ENCODE measurements at regions not wholly inside any gene's neighbourhood (a gene's known extent, or its start where the extent isn't known, plus 50 kb on each side); places are given as distances from the start of the nearest gene placed in this dataset.

DNA sequence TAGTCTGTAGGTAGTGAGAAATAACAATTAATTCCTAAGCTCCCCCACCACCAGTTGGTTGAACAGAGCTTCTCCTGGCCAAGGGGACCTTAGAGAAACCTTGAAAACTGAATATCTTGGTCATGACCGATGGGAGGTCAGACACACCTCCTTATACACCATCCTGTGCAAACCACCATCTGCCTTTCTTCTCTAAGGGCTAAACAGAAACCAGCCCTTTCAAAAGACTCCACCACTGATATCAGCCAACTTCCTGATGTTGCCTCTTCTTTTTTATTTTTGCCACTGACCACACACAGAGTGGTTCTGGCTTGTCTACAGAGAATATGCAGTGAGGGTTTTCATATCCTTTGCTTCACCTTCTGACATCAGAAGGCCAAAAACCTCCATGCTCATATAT is 977.7 kb upstream of the SEL1L start:
- WGBS (ENCODE audit: low lambda C conversion rate, missing lambda C conversion rate) = 94% methylated on average over 1 of the region's 1 CpG
- Histone ChIP-seq H3K9me3 (ENCODE audit: low read depth) (no peaks in the 10 kb centered on the region), H3K27me3 (no peaks in the 10 kb centered on the region), H3K79me2 (no peaks in the 10 kb centered on the region), H3K9me2 (replicated peaks; ENCODE audit: insufficient read depth) (no peaks in the 10 kb centered on the region), H3K27ac (no peak overlapping the region), H4K20me1 (ENCODE audit: insufficient read depth, poor library complexity, severe bottlenecking) (no peaks in the 10 kb centered on the region), H3K36me3 (replicated peaks; ENCODE audit: insufficient read depth, low read depth) (no peaks in the 10 kb centered on the region), H2AFZ (no peak overlapping the region), H3K4me1 (ENCODE audit: insufficient read depth) (no peaks in the 10 kb centered on the region), H3K4me3 (no peak overlapping the region), H3K4me2 (no peak overlapping the region)
- TF ChIP-seq EZH2 (IDR thresholded peaks at IDR 0.05; ENCODE audit: borderline replicate concordance) = no peak
- no peak for TF ChIP-seq EZH2phosphoT487 (IDR thresholded peaks at IDR 0.05; ENCODE audit: low read depth, severe bottlenecking, unreplicated experiment)
- TF ChIP-seq, protein P1, sequence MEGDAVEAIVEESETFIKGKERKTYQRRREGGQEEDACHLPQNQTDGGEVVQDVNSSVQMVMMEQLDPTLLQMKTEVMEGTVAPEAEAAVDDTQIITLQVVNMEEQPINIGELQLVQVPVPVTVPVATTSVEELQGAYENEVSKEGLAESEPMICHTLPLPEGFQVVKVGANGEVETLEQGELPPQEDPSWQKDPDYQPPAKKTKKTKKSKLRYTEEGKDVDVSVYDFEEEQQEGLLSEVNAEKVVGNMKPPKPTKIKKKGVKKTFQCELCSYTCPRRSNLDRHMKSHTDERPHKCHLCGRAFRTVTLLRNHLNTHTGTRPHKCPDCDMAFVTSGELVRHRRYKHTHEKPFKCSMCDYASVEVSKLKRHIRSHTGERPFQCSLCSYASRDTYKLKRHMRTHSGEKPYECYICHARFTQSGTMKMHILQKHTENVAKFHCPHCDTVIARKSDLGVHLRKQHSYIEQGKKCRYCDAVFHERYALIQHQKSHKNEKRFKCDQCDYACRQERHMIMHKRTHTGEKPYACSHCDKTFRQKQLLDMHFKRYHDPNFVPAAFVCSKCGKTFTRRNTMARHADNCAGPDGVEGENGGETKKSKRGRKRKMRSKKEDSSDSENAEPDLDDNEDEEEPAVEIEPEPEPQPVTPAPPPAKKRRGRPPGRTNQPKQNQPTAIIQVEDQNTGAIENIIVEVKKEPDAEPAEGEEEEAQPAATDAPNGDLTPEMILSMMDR (IDR thresholded peaks at IDR 0.05; ENCODE audit: poor library complexity) = no peak
- no peak for DNase-seq (ENCODE audit: low spot score)

DNA sequence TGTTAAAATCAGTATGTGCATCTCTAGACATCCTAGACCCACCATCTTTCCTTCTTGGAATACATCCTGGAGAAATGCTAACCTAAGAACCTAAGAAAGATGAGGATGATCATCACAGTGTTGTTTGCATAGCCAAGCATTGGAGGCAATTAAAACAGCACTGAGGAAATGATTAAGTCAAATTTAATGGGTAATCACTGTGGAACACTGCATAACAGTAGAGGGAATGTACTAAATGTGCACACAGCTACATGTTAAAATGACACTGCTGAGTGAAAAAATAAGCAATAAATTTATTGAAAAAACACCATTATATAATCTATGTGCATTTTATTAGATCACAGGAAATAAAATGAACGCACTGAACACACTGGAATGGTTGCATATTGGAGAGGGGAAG is 987.1 kb upstream of the SEL1L start:
- Histone ChIP-seq H3K36me3 (replicated peaks; ENCODE audit: insufficient read depth, low read depth) (no peaks in the 10 kb centered on the region), H3K27ac (no peak overlapping the region), H3K9me2 (replicated peaks; ENCODE audit: insufficient read depth) (no peaks in the 10 kb centered on the region), H3K79me2 (no peaks in the 10 kb centered on the region), H3K4me3 (no peak overlapping the region), H3K4me2 (no peak overlapping the region), H3K4me1 (ENCODE audit: insufficient read depth) (no peaks in the 10 kb centered on the region), H4K20me1 (ENCODE audit: insufficient read depth, poor library complexity, severe bottlenecking) (no peaks in the 10 kb centered on the region), H2AFZ (no peak overlapping the region), H3K27me3 (no peaks in the 10 kb centered on the region), H3K9me3 (ENCODE audit: low read depth) (no peaks in the 10 kb centered on the region)
- 74% methylated on average over 1 of the region's 1 CpG for WGBS (ENCODE audit: low lambda C conversion rate, missing lambda C conversion rate)
- TF ChIP-seq EZH2 (IDR thresholded peaks at IDR 0.05; ENCODE audit: borderline replicate concordance) (no peak), EZH2phosphoT487 (IDR thresholded peaks at IDR 0.05; ENCODE audit: low read depth, severe bottlenecking, unreplicated experiment) (no peak)
- TF ChIP-seq, protein P1 (IDR thresholded peaks at IDR 0.05; ENCODE audit: poor library complexity) = no peak
- no peak for DNase-seq (ENCODE audit: low spot score)

DNA sequence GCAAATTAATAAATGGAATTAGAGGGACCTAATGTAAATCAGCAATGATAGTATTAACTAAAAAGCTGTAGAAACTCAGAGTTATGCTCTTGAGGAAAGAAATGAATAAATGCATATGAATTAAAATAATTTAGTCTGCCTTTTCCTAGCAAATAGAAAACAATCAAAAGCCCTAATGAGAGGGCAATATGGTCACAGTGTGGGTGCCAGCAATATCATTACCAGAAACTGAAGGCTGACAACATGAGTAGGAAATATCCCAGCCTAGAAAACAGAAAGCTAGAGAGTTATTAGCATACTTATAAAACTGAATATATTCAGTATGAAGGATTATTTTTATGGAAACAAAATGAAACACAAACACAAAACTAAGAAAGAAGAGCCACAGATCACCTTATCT is 987.5 kb upstream of the SEL1L start:
- no peaks in the 10 kb centered on the region for H3K79me2 ChIP-seq
- no peaks in the 10 kb centered on the region for H3K9me3 ChIP-seq (ENCODE audit: low read depth)
- TF ChIP-seq EZH2 (IDR thresholded peaks at IDR 0.05; ENCODE audit: borderline replicate concordance) (no peak), EZH2phosphoT487 (IDR thresholded peaks at IDR 0.05; ENCODE audit: low read depth, severe bottlenecking, unreplicated experiment) (no peak)
- H3K4me2 ChIP-seq = no peak overlapping the region
- no peak for DNase-seq (ENCODE audit: low spot score)
- no peak overlapping the region for H2AFZ ChIP-seq
- no peaks in the 10 kb centered on the region for H3K36me3 ChIP-seq (replicated peaks; ENCODE audit: insufficient read depth, low read depth)
- H4K20me1 ChIP-seq (ENCODE audit: insufficient read depth, poor library complexity, severe bottlenecking) = no peaks in the 10 kb centered on the region
- H3K4me1 ChIP-seq (ENCODE audit: insufficient read depth) = no peaks in the 10 kb centered on the region
- H3K9me2 ChIP-seq (replicated peaks; ENCODE audit: insufficient read depth) = no peaks in the 10 kb centered on the region
- no peak overlapping the region for H3K4me3 ChIP-seq
- no peaks in the 10 kb centered on the region for H3K27me3 ChIP-seq
- no peak overlapping the region for H3K27ac ChIP-seq

DNA sequence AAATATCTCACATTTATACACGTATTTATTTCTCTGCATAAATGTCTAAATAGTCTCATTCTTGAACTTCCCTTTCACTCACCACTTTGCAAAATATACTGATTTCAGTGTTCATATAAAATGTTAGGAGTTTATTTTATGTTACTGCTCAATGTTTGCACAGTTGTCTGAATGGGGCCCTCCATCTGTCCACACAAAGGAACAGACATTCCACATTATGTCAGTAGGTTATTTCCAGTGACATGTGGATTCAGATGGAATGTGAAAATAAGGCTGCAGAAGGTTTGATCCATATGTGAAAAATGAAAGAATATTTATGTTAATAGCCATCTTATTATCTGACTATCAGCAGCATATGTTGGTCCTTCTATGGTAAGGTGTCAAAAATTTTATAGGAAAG is 994.4 kb upstream of the SEL1L start:
- TF ChIP-seq EZH2 (IDR thresholded peaks at IDR 0.05; ENCODE audit: borderline replicate concordance) = no peak
- TF ChIP-seq EZH2phosphoT487 (IDR thresholded peaks at IDR 0.05; ENCODE audit: low read depth, severe bottlenecking, unreplicated experiment) = no peak
- TF ChIP-seq, protein P1 (IDR thresholded peaks at IDR 0.05; ENCODE audit: poor library complexity) = no peak
- Histone ChIP-seq H3K36me3 (replicated peaks; ENCODE audit: insufficient read depth, low read depth) (no peaks in the 10 kb centered on the region), H3K79me2 (no peaks in the 10 kb centered on the region), H3K4me1 (ENCODE audit: insufficient read depth) (no peaks in the 10 kb centered on the region), H3K4me3 (no peak overlapping the region), H3K27me3 (no peaks in the 10 kb centered on the region), H2AFZ (no peak overlapping the region), H4K20me1 (ENCODE audit: insufficient read depth, poor library complexity, severe bottlenecking) (no peaks in the 10 kb centered on the region), H3K9me2 (replicated peaks; ENCODE audit: insufficient read depth) (no peaks in the 10 kb centered on the region), H3K9me3 (ENCODE audit: low read depth) (no peaks in the 10 kb centered on the region), H3K27ac (no peak overlapping the region), H3K4me2 (no peak overlapping the region)
- 28% methylated on average over 1 of the region's 1 CpG for WGBS (ENCODE audit: low lambda C conversion rate, missing lambda C conversion rate)
- DNase-seq (ENCODE audit: low spot score) = no peak
